Keratinocyte (primary cell): ENCODE measurements at regions not wholly inside any gene's neighbourhood (a gene's known extent, or its start where the extent isn't known, plus 50 kb on each side); places are given as distances from the start of the nearest gene placed in this dataset.

ENCODE experiments used
- CTCF ChIP-seq, 3 experiments: IDR thresholded peaks in 1 of 3; conservative IDR thresholded peaks in 1 of 3; optimal IDR thresholded peaks in 1 of 3; 2 replicates in 2 of 3; 3 replicates in 1 of 3; pipeline versions ENCODE3 to v1.5.1; 2011; ENCODE audit warnings: low read length in 3 of 3, mild to moderate bottlenecking in 3 of 3, moderate library complexity in 2 of 3, control low read depth in 1 of 3, inconsistent platforms in 1 of 3; ENCODE audit not compliant: insufficient read depth in 2 of 3; ENCODE audit errors: extremely low read depth in 1 of 3
- EZH2 ChIP-seq: IDR thresholded peaks from one replicate; pipeline ENCODE4 v1.6.1; 2012; ENCODE audit warnings: inconsistent platforms, mild to moderate bottlenecking, low read length, moderate library complexity

GRCh38 chr13:65309906-65310305 is 1920.2 kb downstream of the PCDH9 start:
- no peak for TF ChIP-seq CTCF (optimal IDR thresholded peaks at IDR 0.05 in 1 of 3, IDR thresholded peaks at IDR 0.05 in 1 of 3, conservative IDR thresholded peaks at IDR 0.05 in 1 of 3; ENCODE audit: extremely low read depth in 1 of 3, insufficient read depth in 2 of 3, low read length in 3 of 3)
- no peak for TF ChIP-seq EZH2
